B cell (primary cell): ENCODE measurements at regions not wholly inside any gene's neighbourhood (a gene's known extent, or its start where the extent isn't known, plus 50 kb on each side); places are given as distances from the start of the nearest gene placed in this dataset.

Experiments
- ATAC-seq: fragments of 200-7000 bp; cut with Tn5 transposase; one replicate; pipeline ENCODE4 v1.10.0; 2021; ENCODE audit warnings: low read depth, mild to moderate bottlenecking, moderate number of reproducible peaks, moderate library complexity
- CTCF ChIA-PET: fragments of 350-600 bp; sonication (Branson Sonifier 250); formaldehyde crosslinking; loops from one replicate; lab custom pipeline; 2021; ENCODE audit warnings: antibody characterized with exemption, inconsistent platforms; lab: Charles Lee
- POLR2A ChIA-PET: fragments of 350-600 bp; sonication (Branson Sonifier 250); formaldehyde crosslinking; loops from one replicate; lab custom pipeline; 2021; ENCODE audit warnings: antibody characterized with exemption; lab: Charles Lee
- DNase-seq: peaks from one replicate; pipeline ENCODE4 v3.0.0; 2013
- H2AFZ ChIP-seq: 2 replicates; pipeline ENCODE4 v1.6.1; 2012; ENCODE audit warnings: mild to moderate bottlenecking, low read depth, low read length; ENCODE audit not compliant: insufficient read depth, poor library complexity, severe bottlenecking
- H3K27ac ChIP-seq, 2 donors: 1 replicate in 1 of 2; 2 replicates in 1 of 2; pipeline ENCODE4 v1.5.1; 2012 to 2013; ENCODE audit warnings: low read length in 2 of 2, mild to moderate bottlenecking in 2 of 2, moderate library complexity in 1 of 2
- H3K27me3 ChIP-seq, 4 experiments: fragments of 200-600 bp in 1 of 4; sonication (generic) in 1 of 4; replicated peaks in 1 of 4; 1 replicate in 2 of 4; 2 replicates in 2 of 4; pipeline versions ENCODE4 v1.6.1 to v1.7.0; 2013 to 2016; ENCODE audit warnings: low read length in 3 of 4, mild to moderate bottlenecking in 2 of 4, mixed read lengths in 1 of 4, moderate library complexity in 1 of 4; ENCODE audit not compliant: insufficient read depth in 4 of 4, control insufficient read depth in 3 of 4; ENCODE audit errors: control extremely low read depth in 1 of 4
- H3K36me3 ChIP-seq, 2 experiments: replicated peaks in 1 of 2; 1 replicate in 1 of 2; 2 replicates in 1 of 2; pipeline versions ENCODE4 v1.6.1 to v1.7.1; 2013; ENCODE audit warnings: low read length in 1 of 2; ENCODE audit not compliant: insufficient read depth in 2 of 2, control insufficient read depth in 1 of 2; ENCODE audit errors: control extremely low read depth in 1 of 2, extremely low read depth in 1 of 2
- H3K4me1 ChIP-seq, 2 donors: fragments of 200-600 bp in 1 of 2; sonication (generic) in 1 of 2; 1 replicate in 1 of 2; 2 replicates in 1 of 2; pipeline versions ENCODE4 v1.5.1 to v1.6.1; 2013 to 2017; ENCODE audit warnings: low read length in 2 of 2; ENCODE audit not compliant: control insufficient read depth in 2 of 2, insufficient read depth in 2 of 2
- H3K4me2 ChIP-seq: replicated peaks from 2 replicates; pipeline ENCODE3; 2012; ENCODE audit warnings: mild to moderate bottlenecking, low read depth, low read length; ENCODE audit not compliant: poor library complexity, severe bottlenecking
- H3K4me3 ChIP-seq, 5 experiments: fragments of 200-600 bp in 1 of 5; sonication (generic) in 1 of 5; 1 replicate in 3 of 5; 2 replicates in 2 of 5; pipeline versions ENCODE4 v1.5.1 to v1.7.0; 2011 to 2016; ENCODE audit warnings: low read length in 4 of 5, mild to moderate bottlenecking in 4 of 5, low read depth in 2 of 5, control low read depth in 1 of 5, moderate library complexity in 1 of 5; ENCODE audit not compliant: insufficient read depth in 1 of 5; ENCODE audit errors: control extremely low read depth in 1 of 5, extremely low read depth in 1 of 5
- H3K79me2 ChIP-seq: fragments of 200-600 bp; sonication (generic); one replicate; pipeline ENCODE4 v1.6.0; 2016; ENCODE audit warnings: low read length; ENCODE audit not compliant: control insufficient read depth, insufficient read depth
- H3K9ac ChIP-seq: fragments of 200-600 bp; sonication (generic); 2 replicates; pipeline ENCODE4 v1.6.1; 2017; ENCODE audit warnings: mild to moderate bottlenecking, low read length, moderate library complexity
- H3K9me3 ChIP-seq, 3 donors: one replicate each; pipeline versions ENCODE4 v1.6.1 to v1.7.1; 2013; ENCODE audit warnings: low read length in 2 of 3; ENCODE audit not compliant: control insufficient read depth in 2 of 3, insufficient read depth in 1 of 3; ENCODE audit errors: control extremely low read depth in 1 of 3
- H4K20me1 ChIP-seq: 2 replicates; pipeline ENCODE4 v1.6.0; 2012; ENCODE audit warnings: mild to moderate bottlenecking, low read length; ENCODE audit not compliant: insufficient read depth, control insufficient read depth, poor library complexity, severe bottlenecking
- H3K27ac Mint-ChIP-seq: one replicate; pipeline ENCODE4 v1.8.0; 2021; ENCODE audit warnings: mixed read lengths
- H3K27me3 Mint-ChIP-seq: one replicate; pipeline ENCODE4 v1.8.0; 2021; ENCODE audit warnings: mixed read lengths
- H3K4me1 Mint-ChIP-seq: one replicate; pipeline ENCODE4 v1.8.0; 2021; ENCODE audit warnings: mixed read lengths
- H3K4me3 Mint-ChIP-seq: one replicate; pipeline ENCODE4 v1.8.0; 2021; ENCODE audit warnings: mixed read lengths
- H3K9me3 Mint-ChIP-seq: one replicate; pipeline ENCODE4 v1.8.0; 2022; ENCODE audit warnings: mixed read lengths; ENCODE audit not compliant: insufficient read depth
- EZH2 ChIP-seq: IDR thresholded peaks from 2 replicates; pipeline ENCODE4 v1.6.1; 2012; ENCODE audit warnings: borderline replicate concordance, low read depth, mild to moderate bottlenecking, moderate library complexity, low read length; ENCODE audit not compliant: insufficient read depth, poor library complexity, severe bottlenecking
- intact Hi-C: fragments of 100-400 bp; cut with micrococcal nuclease; formaldehyde crosslinking; loops from one replicate; pipeline ENCODE4 v1.10.0; 2022
- TF ChIP-seq, protein P1 (sequence below): fragments of 200-600 bp; IDR thresholded peaks from one replicate; pipeline ENCODE4 v1.8.0; 2022; ENCODE audit warnings: antibody characterized with exemption, mild to moderate bottlenecking

DNA sequence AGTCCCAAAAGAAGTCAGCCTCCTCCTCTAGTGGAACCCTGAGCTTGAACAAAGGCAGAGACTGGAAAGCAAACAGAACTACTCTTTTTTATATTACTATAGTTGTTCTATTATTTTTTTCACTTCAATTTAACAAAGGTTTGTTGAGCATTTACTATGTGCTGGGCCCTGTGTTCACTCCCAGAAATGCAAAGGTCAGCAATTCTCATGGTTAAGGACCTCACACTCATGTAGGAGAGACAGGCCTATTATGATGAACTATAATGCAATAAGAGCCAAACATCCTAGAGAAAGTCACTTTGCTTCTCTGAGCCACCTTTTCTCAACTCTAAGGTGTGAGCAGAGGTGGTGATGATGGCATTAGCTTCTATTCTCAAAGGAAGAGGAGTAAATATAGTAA, 82.1 kb upstream of the ARHGEF3 start:
- H3K4me2 ChIP-seq, result no peak overlapping the region
- H3K9me3 ChIP-seq, result no peaks in the 10 kb centered on the region
- H3K27ac Mint-ChIP-seq, result no peak overlapping the region
- no peak overlapping the region for H3K9ac ChIP-seq
- H3K4me1 Mint-ChIP-seq, result peaks cover 23% of the 10 kb centered on the region
- ATAC-seq (no peak), DNase-seq (no peak)
- no peak overlapping the region for H3K4me3 Mint-ChIP-seq
- H3K36me3 ChIP-seq, result no peaks in the 10 kb centered on the region
- peaks cover 16 to 19% of the 10 kb centered on the region in 2 donors for H3K4me1 ChIP-seq
- peaks cover 4% of the 10 kb centered on the region for H3K9me3 Mint-ChIP-seq
- H3K79me2 ChIP-seq, result no peaks in the 10 kb centered on the region
- no peak for TF ChIP-seq EZH2
- TF ChIP-seq, protein P1, sequence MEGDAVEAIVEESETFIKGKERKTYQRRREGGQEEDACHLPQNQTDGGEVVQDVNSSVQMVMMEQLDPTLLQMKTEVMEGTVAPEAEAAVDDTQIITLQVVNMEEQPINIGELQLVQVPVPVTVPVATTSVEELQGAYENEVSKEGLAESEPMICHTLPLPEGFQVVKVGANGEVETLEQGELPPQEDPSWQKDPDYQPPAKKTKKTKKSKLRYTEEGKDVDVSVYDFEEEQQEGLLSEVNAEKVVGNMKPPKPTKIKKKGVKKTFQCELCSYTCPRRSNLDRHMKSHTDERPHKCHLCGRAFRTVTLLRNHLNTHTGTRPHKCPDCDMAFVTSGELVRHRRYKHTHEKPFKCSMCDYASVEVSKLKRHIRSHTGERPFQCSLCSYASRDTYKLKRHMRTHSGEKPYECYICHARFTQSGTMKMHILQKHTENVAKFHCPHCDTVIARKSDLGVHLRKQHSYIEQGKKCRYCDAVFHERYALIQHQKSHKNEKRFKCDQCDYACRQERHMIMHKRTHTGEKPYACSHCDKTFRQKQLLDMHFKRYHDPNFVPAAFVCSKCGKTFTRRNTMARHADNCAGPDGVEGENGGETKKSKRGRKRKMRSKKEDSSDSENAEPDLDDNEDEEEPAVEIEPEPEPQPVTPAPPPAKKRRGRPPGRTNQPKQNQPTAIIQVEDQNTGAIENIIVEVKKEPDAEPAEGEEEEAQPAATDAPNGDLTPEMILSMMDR, result no peak
- H3K27me3 Mint-ChIP-seq, result no peaks in the 10 kb centered on the region
- no peak overlapping the region for H3K27ac ChIP-seq
- ChIA-PET CTCF (interaction anchor here (0.8 kb wide), 1 partner anchor 14 kb away, joined by 3 read pairs; no protein-coding TSS in a partner anchor), POLR2A (no interaction called here)
- H3K4me3 ChIP-seq, result no peak overlapping the region
- intact Hi-C loops, result no loop called here
- no peaks in the 10 kb centered on the region for H4K20me1 ChIP-seq
- H2AFZ ChIP-seq, result no peak overlapping the region
- no peaks in the 10 kb centered on the region for H3K27me3 ChIP-seq

DNA sequence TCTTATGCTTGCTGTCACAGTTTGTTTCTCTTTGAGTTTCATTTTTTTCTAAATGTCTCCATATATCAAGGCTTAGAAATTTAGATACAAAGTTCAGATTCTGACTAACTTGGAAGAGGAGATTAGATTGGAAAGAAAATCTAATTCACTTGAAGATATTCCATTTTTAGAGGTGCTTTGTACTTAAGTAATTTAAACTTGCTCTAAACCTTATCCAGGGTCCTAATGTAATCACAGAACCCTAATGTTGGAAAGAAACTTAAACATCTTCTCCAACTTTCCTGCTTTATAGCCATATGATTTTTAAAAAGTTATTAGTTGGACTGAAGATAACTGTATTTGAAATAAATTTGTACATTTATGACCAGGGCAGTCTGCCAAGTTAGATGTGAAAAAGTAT, 81.1 kb upstream of the ARHGEF3 start:
- no peak for TF ChIP-seq EZH2
- TF ChIP-seq, protein P1, result no peak
- CTCF ChIA-PET, result interaction anchor here (0.8 to 1.6 kb wide), 2 partner anchors 13 to 33 kb away, joined by 3 to 4 read pairs; no protein-coding TSS in a partner anchor
- Mint-ChIP-seq H3K9me3 (peaks cover 4% of the 10 kb centered on the region), H3K4me3 (no peak overlapping the region), H3K27ac (no peak overlapping the region), H3K27me3 (no peaks in the 10 kb centered on the region), H3K4me1 (peaks cover 18% of the 10 kb centered on the region)
- Histone ChIP-seq H3K36me3 (no peaks in the 10 kb centered on the region), H4K20me1 (no peaks in the 10 kb centered on the region), H3K27me3 (no peaks in the 10 kb centered on the region), H3K4me3 (no peak overlapping the region), H3K27ac (no peak overlapping the region), H3K4me1 (peaks cover 12 to 13% of the 10 kb centered on the region in 2 donors), H3K9ac (no peak overlapping the region), H3K9me3 (no peaks in the 10 kb centered on the region), H3K79me2 (no peaks in the 10 kb centered on the region), H3K4me2 (no peak overlapping the region), H2AFZ (no peak overlapping the region)
- no peak for DNase-seq
- POLR2A ChIA-PET, result no interaction called here
- ATAC-seq, result no peak
- intact Hi-C loops, result no loop called here
